Calu3 (cell line): ENCODE measurements at regions not wholly inside any gene's neighbourhood (a gene's known extent, or its start where the extent isn't known, plus 50 kb on each side); places are given as distances from the start of the nearest gene placed in this dataset.

ENCODE experiments used
- BruUV-seq: library from RNA; stranded (reverse); fragments of 400-500 nt; replicated peaks from 2 replicates; lab custom pipeline; 2021; lab: Mats Ljungman, UMichigan
- CTCF ChIA-PET: fragments of 300-600 bp; sonication (Branson Sonifier 250); formaldehyde crosslinking; loops from one replicate; lab custom pipeline; 2022; ENCODE audit warnings: antibody characterized with exemption; lab: Charles Lee
- DNase-seq: peaks from one replicate; pipeline ENCODE4 v3.0.0; 2022
- H3K27ac Mint-ChIP-seq: one replicate; pipeline ENCODE4 v1.8.0; 2022; ENCODE audit warnings: mixed read lengths; ENCODE audit not compliant: unreplicated experiment
- H3K27me3 Mint-ChIP-seq: one replicate; pipeline ENCODE4 v1.8.0; 2022; ENCODE audit warnings: mixed read lengths; ENCODE audit not compliant: unreplicated experiment
- H3K36me3 Mint-ChIP-seq: one replicate; pipeline ENCODE4 v1.8.0; 2022; ENCODE audit warnings: mild to moderate bottlenecking, moderate library complexity, mixed read lengths; ENCODE audit not compliant: insufficient read depth, unreplicated experiment
- H3K4me1 Mint-ChIP-seq: one replicate; pipeline ENCODE4 v1.8.0; 2022; ENCODE audit warnings: mild to moderate bottlenecking, low read depth, mixed read lengths; ENCODE audit not compliant: unreplicated experiment
- H3K4me3 Mint-ChIP-seq: one replicate; pipeline ENCODE4 v1.8.0; 2022; ENCODE audit warnings: mild to moderate bottlenecking, low read depth, moderate library complexity, mixed read lengths; ENCODE audit not compliant: unreplicated experiment
- H3K9me3 Mint-ChIP-seq: one replicate; pipeline ENCODE4 v1.8.0; 2022; ENCODE audit warnings: low read depth, mixed read lengths; ENCODE audit not compliant: unreplicated experiment
- CTCF ChIP-seq: fragments of 200-600 bp; IDR thresholded peaks from one replicate; pipeline ENCODE4 v1.8.0; 2022; ENCODE audit warnings: antibody characterized with exemption; ENCODE audit not compliant: unreplicated experiment
- intact Hi-C: fragments of 100-400 bp; cut with micrococcal nuclease; formaldehyde crosslinking; loops from one replicate; pipeline ENCODE4 v1.10.0; 2022; ENCODE audit not compliant: unreplicated experiment

- intact Hi-C loops: no loop called here
- CTCF ChIA-PET: no interaction called here
- H3K27ac Mint-ChIP-seq: no peak overlapping the region
- no peaks in the 10 kb centered on the region for H3K36me3 Mint-ChIP-seq
- no peaks in the 10 kb centered on the region for H3K9me3 Mint-ChIP-seq
- no peak for TF ChIP-seq CTCF
- BruUV-seq: no TSS peak
- H3K4me1 Mint-ChIP-seq: no peaks in the 10 kb centered on the region
- no peaks in the 10 kb centered on the region for H3K27me3 Mint-ChIP-seq
- DNase-seq: no peak
- no peak overlapping the region for H3K4me3 Mint-ChIP-seq
Observed at GRCh38 chr3:181929501-181929900, 217.8 kb downstream of the SOX2 start.

DNA sequence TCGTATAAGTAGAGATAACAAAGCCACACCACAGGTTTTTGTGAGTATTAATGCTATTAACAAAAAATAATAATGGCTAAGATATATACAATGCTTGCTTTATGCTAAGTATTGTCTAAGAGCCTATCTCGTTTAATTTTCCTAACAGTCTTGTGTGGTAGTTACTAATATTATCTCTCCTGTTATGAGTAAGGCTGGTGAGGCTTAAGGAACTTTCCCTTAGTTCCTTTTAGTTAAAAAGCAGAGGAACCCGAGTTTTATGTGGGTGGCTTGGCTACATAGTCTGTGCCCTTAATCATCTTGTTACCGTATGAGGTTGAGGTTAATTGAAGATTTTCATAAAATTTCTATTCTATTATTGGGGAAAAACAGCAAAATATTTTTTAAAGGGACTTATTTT, 218.4 kb downstream of the SOX2 start:
- Mint-ChIP-seq H3K4me3 (no peak overlapping the region), H3K27ac (no peak overlapping the region), H3K36me3 (no peaks in the 10 kb centered on the region), H3K9me3 (no peaks in the 10 kb centered on the region), H3K27me3 (no peaks in the 10 kb centered on the region), H3K4me1 (no peaks in the 10 kb centered on the region)
- CTCF ChIA-PET: no interaction called here
- no peak for TF ChIP-seq CTCF
- intact Hi-C loops: no loop called here
- no TSS peak for BruUV-seq
- DNase-seq: no peak

- H3K4me1 Mint-ChIP-seq: no peaks in the 10 kb centered on the region
- H3K36me3 Mint-ChIP-seq: no peaks in the 10 kb centered on the region
- H3K27ac Mint-ChIP-seq: no peak overlapping the region
- CTCF ChIA-PET: no interaction called here
- intact Hi-C loops: no loop called here
- no peak overlapping the region for H3K4me3 Mint-ChIP-seq
- no peak for TF ChIP-seq CTCF
- H3K9me3 Mint-ChIP-seq: no peaks in the 10 kb centered on the region
- BruUV-seq: no TSS peak
- H3K27me3 Mint-ChIP-seq: no peaks in the 10 kb centered on the region
- no peak for DNase-seq
Observed at GRCh38 chr3:181932039-181932438, 220.3 kb downstream of the SOX2 start.

DNA sequence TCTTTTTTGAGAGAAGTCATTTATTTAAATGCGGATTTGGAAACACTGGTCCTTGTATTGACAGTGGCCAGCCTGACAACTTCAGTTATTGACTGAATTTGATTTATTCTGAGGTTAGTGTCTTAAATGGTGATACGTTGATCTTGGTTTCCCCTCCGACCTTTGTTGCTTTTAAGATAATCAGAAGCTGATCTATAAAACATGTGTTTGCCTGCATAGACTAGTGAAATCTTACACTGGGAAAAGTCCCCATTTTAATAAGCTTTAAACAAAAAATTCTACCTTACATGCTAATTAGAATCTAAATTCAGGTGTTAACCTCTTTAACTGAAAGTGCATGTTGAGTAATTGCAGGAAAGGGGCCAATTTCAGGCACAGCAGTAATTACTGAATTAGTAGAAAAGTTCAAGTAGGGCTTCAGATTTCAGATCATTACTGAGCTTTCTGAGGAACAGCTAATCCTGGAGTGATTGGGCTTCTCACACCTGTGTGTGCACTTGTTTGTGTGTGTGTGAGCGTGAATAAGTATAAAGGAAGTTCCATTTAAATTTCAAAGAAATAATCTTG, 221.4 kb downstream of the SOX2 start:
- H3K36me3 Mint-ChIP-seq: no peaks in the 10 kb centered on the region
- TF ChIP-seq CTCF: no peak
- no peak overlapping the region for H3K27ac Mint-ChIP-seq
- DNase-seq: no peak
- H3K27me3 Mint-ChIP-seq: no peaks in the 10 kb centered on the region
- H3K4me3 Mint-ChIP-seq: no peak overlapping the region
- CTCF ChIA-PET: interaction anchor here (0.8 kb wide), 1 partner anchor 14 kb away, joined by 3 read pairs; no protein-coding TSS in a partner anchor
- H3K4me1 Mint-ChIP-seq: no peaks in the 10 kb centered on the region
- no TSS peak for BruUV-seq
- intact Hi-C loops: no loop called here
- H3K9me3 Mint-ChIP-seq: no peaks in the 10 kb centered on the region
